ENCODE measurements at regions not wholly inside any gene's neighbourhood (a gene's known extent, or its start where the extent isn't known, plus 50 kb on each side); places are given as distances from the start of the nearest gene placed in this dataset.

- TF ChIP-seq POLR2A (IDR thresholded peaks at IDR 0.05) (no peak), CTCF (IDR thresholded peaks at IDR 0.05 in 8 of 11, conservative IDR thresholded peaks at IDR 0.05 in 3 of 11) (no peak)
Observed at GRCh38 chr21:32203877-32204480, 74.9 kb downstream of the MIS18A start.

Measured in spleen (tissue), 7 donors.